ENCODE measurements at regions not wholly inside any gene's neighbourhood (a gene's known extent, or its start where the extent isn't known, plus 50 kb on each side); places are given as distances from the start of the nearest gene placed in this dataset.

DNA sequence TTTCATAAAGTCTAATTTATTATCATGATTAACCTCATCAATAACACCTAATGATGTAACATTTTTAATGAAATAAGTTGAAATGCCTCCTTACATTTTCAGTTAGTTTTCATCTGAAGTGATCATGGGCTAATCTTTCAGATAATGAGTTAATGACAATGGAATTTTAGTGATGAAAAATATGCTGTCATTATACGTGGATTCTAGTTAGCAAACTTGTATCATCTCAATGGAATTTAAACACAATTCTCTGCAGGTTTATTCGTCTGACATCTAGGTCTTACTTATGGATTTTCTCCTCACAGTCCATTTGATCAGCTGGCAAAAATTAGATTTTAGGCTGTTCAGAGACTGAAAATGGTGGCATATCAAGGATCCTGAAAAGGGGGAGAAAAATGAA lies 885.0 kb downstream of the SLC4A3 start:
- ATAC-seq = no peak
- Histone ChIP-seq H3K36me3 (replicated peaks in 1 of 2; ENCODE audit: insufficient read depth in 1 of 2, low read depth in 2 of 2) (no peaks in the 10 kb centered on the region), H3K4me1 (no peaks in the 10 kb centered on the region), H3K27ac (no peak overlapping the region), H3K4me3 (no peak overlapping the region), H3K9me3 (no peaks in the 10 kb centered on the region), H3K27me3 (peaks cover 0 to 3% of the 10 kb centered on the region in 2 donors)
- TF ChIP-seq POLR2A (IDR thresholded peaks at IDR 0.05) (no peak), CTCF (IDR thresholded peaks at IDR 0.05) (no peak)
- intact Hi-C loops (cut with DNase I) = no loop called here
- 26 to 32% methylated on average over 2 of the region's 2 CpGs for WGBS, 2 donors
- DNase-seq = no peak

DNA sequence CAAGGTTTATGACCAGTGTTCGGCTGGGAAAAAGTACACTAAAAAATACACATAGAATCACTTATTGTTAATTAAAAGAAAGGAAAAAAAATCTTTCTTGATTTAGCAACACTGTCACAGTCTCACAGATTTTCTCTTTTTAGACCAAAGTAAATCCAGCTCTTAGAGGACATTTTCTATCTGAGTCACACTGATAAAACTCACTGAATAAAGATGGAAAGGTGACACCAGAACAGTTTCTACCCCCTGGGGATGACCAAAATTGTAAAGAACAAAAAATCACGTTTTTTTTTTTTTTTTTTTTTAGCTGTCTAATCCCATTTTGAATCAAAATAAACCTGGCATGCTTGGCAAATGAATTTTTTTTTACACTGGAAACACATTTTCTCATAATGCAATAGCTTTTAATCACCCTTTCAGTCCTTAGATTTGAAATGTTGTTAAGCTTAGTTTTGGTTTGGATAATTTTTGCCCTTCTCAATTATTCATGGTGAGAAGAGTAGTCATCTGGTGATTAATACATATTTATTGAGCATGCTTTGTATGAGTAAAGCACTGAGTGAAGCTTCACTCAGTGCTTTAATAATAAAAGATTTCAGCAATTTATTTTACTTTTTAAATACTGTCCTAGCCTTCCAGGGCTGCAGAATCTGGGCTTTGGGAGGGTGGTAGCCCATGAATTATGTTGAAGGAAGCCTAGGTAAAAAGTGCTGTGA lies 886.3 kb downstream of the SLC4A3 start:
- Histone ChIP-seq H3K4me3 (no peak overlapping the region), H3K27me3 (peaks cover 0 to 3% of the 10 kb centered on the region in 2 donors), H3K27ac (no peak overlapping the region), H3K36me3 (replicated peaks in 1 of 2; ENCODE audit: insufficient read depth in 1 of 2, low read depth in 2 of 2) (no peaks in the 10 kb centered on the region), H3K4me1 (no peaks in the 10 kb centered on the region), H3K9me3 (no peaks in the 10 kb centered on the region)
- ATAC-seq (no peak), DNase-seq (no peak)
- intact Hi-C loops (cut with DNase I) = no loop called here
- TF ChIP-seq CTCF (IDR thresholded peaks at IDR 0.05) = no peak
- no peak for TF ChIP-seq POLR2A (IDR thresholded peaks at IDR 0.05)
- WGBS, 2 donors = 18 to 31% methylated on average over 2 of the region's 2 CpGs

GRCh38 chr2:220521551-220521950 lies 894.1 kb downstream of the SLC4A3 start:
- H3K27me3 ChIP-seq = no peaks in the 10 kb centered on the region
- H3K27ac ChIP-seq = no peak overlapping the region
- TF ChIP-seq CTCF (IDR thresholded peaks at IDR 0.05) (no peak), POLR2A (IDR thresholded peaks at IDR 0.05) (no peak)
- intact Hi-C loops (cut with DNase I) = no loop called here
- ATAC-seq (no peak), DNase-seq (no peak)
- no peaks in the 10 kb centered on the region for H3K36me3 ChIP-seq (replicated peaks in 1 of 2; ENCODE audit: insufficient read depth in 1 of 2, low read depth in 2 of 2)
- WGBS, 2 donors = 74 to 78% methylated on average over 5 of the region's 5 CpGs
- H3K4me1 ChIP-seq = no peaks in the 10 kb centered on the region
- H3K9me3 ChIP-seq = no peaks in the 10 kb centered on the region
- H3K4me3 ChIP-seq = no peak overlapping the region

DNA sequence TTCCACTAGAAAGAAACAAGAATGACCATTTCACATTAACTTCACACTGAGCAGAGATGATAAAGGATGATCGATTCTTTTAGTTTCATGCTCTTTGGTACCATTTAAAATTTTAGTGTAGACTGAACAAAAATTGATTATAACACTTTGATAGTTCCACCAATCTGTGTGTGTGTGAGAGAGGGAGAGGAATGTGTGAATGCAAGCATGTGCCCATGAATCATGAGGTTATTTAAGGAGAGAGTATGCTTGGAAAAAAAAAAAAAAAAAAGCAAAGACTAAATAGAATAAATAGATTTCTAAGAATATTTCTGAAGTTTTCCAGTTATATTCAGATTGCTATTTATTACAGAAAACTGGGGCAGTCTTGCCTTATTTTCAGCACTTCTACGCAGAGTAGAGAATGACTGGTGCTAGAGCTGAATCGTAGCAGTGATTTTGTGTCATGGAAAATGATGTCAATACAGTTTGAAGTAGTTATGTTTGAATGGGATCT lies 900.8 kb downstream of the SLC4A3 start:
- Histone ChIP-seq H3K27me3 (no peaks in the 10 kb centered on the region), H3K4me3 (no peak overlapping the region), H3K4me1 (no peaks in the 10 kb centered on the region), H3K36me3 (replicated peaks in 1 of 2; ENCODE audit: insufficient read depth in 1 of 2, low read depth in 2 of 2) (no peaks in the 10 kb centered on the region), H3K27ac (no peak overlapping the region), H3K9me3 (no peaks in the 10 kb centered on the region)
- 60 to 64% methylated on average over 3 of the region's 3 CpGs for WGBS, 2 donors
- no peak for ATAC-seq
- intact Hi-C loops (cut with DNase I) = no loop called here
- no peak for DNase-seq
- TF ChIP-seq POLR2A (IDR thresholded peaks at IDR 0.05) (no peak), CTCF (IDR thresholded peaks at IDR 0.05) (no peak)

DNA sequence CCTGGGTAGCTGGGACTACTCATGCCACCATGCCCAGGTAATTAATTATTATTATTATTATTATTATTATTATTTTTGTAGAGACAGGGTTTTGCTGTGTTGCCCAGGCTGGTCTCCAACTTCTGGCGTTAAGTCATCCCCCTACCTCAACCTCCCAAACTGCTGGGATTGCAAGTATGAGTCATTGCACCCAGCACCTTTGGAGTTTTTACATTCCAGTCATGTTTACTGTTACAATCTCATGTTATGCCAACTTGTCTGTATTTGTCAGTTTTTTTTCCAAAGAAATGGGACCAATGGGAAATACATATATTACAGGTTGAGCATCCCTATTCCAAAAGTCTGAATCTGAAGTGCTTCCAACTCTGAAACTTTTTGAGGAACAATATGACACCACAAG lies 903.8 kb downstream of the SLC4A3 start:
- no peaks in the 10 kb centered on the region for H3K4me1 ChIP-seq

More for the DNA sequence above, 903.8 kb downstream of the SLC4A3 start:
- Histone ChIP-seq H3K36me3 (replicated peaks in 1 of 2; ENCODE audit: insufficient read depth in 1 of 2, low read depth in 2 of 2) (no peaks in the 10 kb centered on the region), H3K27ac (no peak overlapping the region), H3K27me3 (no peaks in the 10 kb centered on the region), H3K9me3 (no peaks in the 10 kb centered on the region), H3K4me3 (no peak overlapping the region)
- no peak for DNase-seq
- no peak for TF ChIP-seq CTCF (IDR thresholded peaks at IDR 0.05)
- no peak for ATAC-seq
- intact Hi-C loops (cut with DNase I) = no loop called here
- WGBS, 2 donors = 83 to 90% methylated on average over 1 of the region's 1 CpG

Data from body of pancreas (tissue), 4 donors.